ENCODE measurements at regions not wholly inside any gene's neighbourhood (a gene's known extent, or its start where the extent isn't known, plus 50 kb on each side); places are given as distances from the start of the nearest gene placed in this dataset.

- DNase-seq (ENCODE audit: low read depth in 2 of 2): no peak
These were observed 53.2 kb upstream of the SIAH1 start for GRCh38 chr16:48438414-48438813.

- DNase-seq (ENCODE audit: low read depth in 2 of 2): no peak
These were observed 50.7 kb upstream of the SIAH1 start for GRCh38 chr16:48435906-48436305.

- DNase-seq (ENCODE audit: low read depth in 2 of 2): no peak
These were observed 50.1 kb upstream of the SIAH1 start for GRCh38 chr16:48435318-48435680.

Measured in fibroblast of skin of left biceps (primary cell).